Hematopoietic multipotent progenitor cell treated with erythropoietin and hydrocortisone succinate and interleukin-3 and kit ligand, for 6 days (in vitro differentiated cells): ENCODE measurements at regions not wholly inside any gene's neighbourhood (a gene's known extent, or its start where the extent isn't known, plus 50 kb on each side); places are given as distances from the start of the nearest gene placed in this dataset.

Experiments used
- DNase-seq: peaks from one replicate; pipeline ENCODE4 v3.0.0-alpha.2; 2015

DNA sequence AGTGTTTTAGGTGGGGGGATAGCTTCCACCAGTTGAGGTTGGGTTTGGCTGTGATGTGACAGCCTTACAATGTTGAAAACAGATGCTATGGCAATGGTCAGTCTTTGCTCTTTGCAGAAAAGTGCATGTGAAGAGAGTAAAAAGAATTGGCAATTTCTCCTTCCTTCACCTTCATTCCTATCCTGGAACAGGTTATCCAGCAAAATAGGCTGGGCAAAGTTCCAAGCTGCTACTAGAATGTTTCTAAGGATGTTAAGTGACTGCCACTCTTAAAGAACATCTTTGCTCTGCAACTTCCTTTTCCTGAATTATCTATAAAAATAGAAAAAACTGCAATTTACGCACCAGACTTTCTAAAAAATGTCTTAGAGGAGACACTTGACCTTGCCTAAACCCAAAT, 50.1 kb upstream of the MYCBP2 start:
- DNase-seq, result no peak
